Smooth muscle cell (in vitro differentiated cells): ENCODE measurements at regions not wholly inside any gene's neighbourhood (a gene's known extent, or its start where the extent isn't known, plus 50 kb on each side); places are given as distances from the start of the nearest gene placed in this dataset.

Experiments
- DNase-seq: peaks from one replicate; lab custom pipeline; 2025; ENCODE audit not compliant: unreplicated experiment; lab: John Stamatoyannopoulos, UW
- H2AFZ ChIP-seq: fragments of 200-600 bp; sonication (generic); 2 replicates; pipeline ENCODE4 v1.6.0; 2016; ENCODE audit warnings: antibody characterized with exemption, low read depth, mild to moderate bottlenecking
- H3F3A ChIP-seq: fragments of 200-600 bp; sonication (generic); 2 replicates; pipeline ENCODE4 v1.6.0; 2017; ENCODE audit warnings: antibody characterized with exemption, low read depth
- H3K27ac ChIP-seq: fragments of 200-600 bp; sonication (generic); 2 replicates; pipeline ENCODE4 v1.5.1; 2016; ENCODE audit warnings: low read depth, mild to moderate bottlenecking
- H3K27me3 ChIP-seq: fragments of 200-600 bp; sonication (generic); 2 replicates; pipeline ENCODE4 v1.6.1; 2016; ENCODE audit warnings: low read depth, mild to moderate bottlenecking
- H3K36me3 ChIP-seq: fragments of 200-600 bp; sonication (generic); 2 replicates; pipeline ENCODE4 v1.5.1; 2016; ENCODE audit warnings: low read depth
- H3K4me1 ChIP-seq: fragments of 200-600 bp; sonication (generic); 2 replicates; pipeline ENCODE4 v1.5.1; 2016; ENCODE audit warnings: low read depth
- H3K4me2 ChIP-seq: fragments of 200-600 bp; sonication (generic); 2 replicates; pipeline ENCODE4 v1.6.0; 2016; ENCODE audit warnings: mild to moderate bottlenecking
- H3K4me3 ChIP-seq: fragments of 200-600 bp; sonication (generic); 2 replicates; pipeline ENCODE4 v1.5.1; 2016; ENCODE audit warnings: mild to moderate bottlenecking
- H3K79me2 ChIP-seq: fragments of 200-600 bp; sonication (generic); 2 replicates; pipeline ENCODE4 v1.6.0; 2016; ENCODE audit warnings: low read depth, mild to moderate bottlenecking
- H3K9ac ChIP-seq: fragments of 200-600 bp; sonication (generic); 2 replicates; pipeline ENCODE4 v1.6.0; 2016; ENCODE audit warnings: low read depth
- H3K9me3 ChIP-seq: fragments of 200-600 bp; sonication (generic); replicated peaks from 2 replicates; pipeline ENCODE4 v1.5.1; 2016; ENCODE audit warnings: low read depth
- H4K20me1 ChIP-seq: fragments of 200-600 bp; sonication (generic); 2 replicates; pipeline ENCODE4 v1.6.0; 2016; ENCODE audit warnings: low read depth
- WGBS: methylation state at CpG from one replicate; pipeline ENCODE4 v1.1.7; 2016; ENCODE audit warnings: low lambda C conversion rate; 5-methylcytosine and 5-hydroxymethylcytosine counted together
- TF ChIP-seq, protein P1 (sequence below): fragments of 200-600 bp; sonication (generic); IDR thresholded peaks from 2 replicates; pipeline ENCODE4 v1.5.1; 2017; ENCODE audit warnings: borderline replicate concordance, mild to moderate bottlenecking, antibody characterized with exemption; ENCODE audit not compliant: insufficient read depth, poor library complexity, severe bottlenecking

DNA sequence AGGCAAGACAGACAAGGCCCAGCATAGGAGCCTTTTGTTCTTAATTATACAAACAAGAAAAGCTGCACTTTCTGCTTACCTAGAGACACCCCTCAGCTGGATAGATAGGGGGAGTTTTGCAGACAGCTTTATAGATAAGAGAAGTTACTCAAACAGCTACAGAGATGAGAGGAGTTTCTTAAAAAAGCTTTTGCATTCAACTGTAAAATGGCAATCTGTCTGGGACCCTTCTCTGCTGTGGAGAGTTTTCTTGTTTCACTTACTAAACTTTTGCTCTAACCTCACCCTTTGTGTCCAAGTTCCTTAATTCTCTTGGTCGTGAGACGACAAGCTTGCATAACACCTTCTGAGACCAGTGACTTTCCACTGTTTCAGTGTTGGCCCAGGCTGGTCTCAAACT lies 103.8 kb upstream of the CHORDC1 start:
- 62% methylated on average over 2 of the region's 2 CpGs for WGBS
- no peaks in the 10 kb centered on the region for H4K20me1 ChIP-seq
- no peaks in the 10 kb centered on the region for H3K4me1 ChIP-seq
- no peaks in the 10 kb centered on the region for H3F3A ChIP-seq
- no peak for DNase-seq
- TF ChIP-seq, protein P1, sequence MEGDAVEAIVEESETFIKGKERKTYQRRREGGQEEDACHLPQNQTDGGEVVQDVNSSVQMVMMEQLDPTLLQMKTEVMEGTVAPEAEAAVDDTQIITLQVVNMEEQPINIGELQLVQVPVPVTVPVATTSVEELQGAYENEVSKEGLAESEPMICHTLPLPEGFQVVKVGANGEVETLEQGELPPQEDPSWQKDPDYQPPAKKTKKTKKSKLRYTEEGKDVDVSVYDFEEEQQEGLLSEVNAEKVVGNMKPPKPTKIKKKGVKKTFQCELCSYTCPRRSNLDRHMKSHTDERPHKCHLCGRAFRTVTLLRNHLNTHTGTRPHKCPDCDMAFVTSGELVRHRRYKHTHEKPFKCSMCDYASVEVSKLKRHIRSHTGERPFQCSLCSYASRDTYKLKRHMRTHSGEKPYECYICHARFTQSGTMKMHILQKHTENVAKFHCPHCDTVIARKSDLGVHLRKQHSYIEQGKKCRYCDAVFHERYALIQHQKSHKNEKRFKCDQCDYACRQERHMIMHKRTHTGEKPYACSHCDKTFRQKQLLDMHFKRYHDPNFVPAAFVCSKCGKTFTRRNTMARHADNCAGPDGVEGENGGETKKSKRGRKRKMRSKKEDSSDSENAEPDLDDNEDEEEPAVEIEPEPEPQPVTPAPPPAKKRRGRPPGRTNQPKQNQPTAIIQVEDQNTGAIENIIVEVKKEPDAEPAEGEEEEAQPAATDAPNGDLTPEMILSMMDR, result no peak
- no peaks in the 10 kb centered on the region for H3K36me3 ChIP-seq
- no peaks in the 10 kb centered on the region for H3K27me3 ChIP-seq
- H3K4me3 ChIP-seq, result no peak overlapping the region
- no peak overlapping the region for H3K27ac ChIP-seq
- no peak overlapping the region for H2AFZ ChIP-seq
- no peaks in the 10 kb centered on the region for H3K9me3 ChIP-seq
- no peaks in the 10 kb centered on the region for H3K79me2 ChIP-seq
- H3K9ac ChIP-seq, result no peak overlapping the region
- H3K4me2 ChIP-seq, result no peak overlapping the region

DNA sequence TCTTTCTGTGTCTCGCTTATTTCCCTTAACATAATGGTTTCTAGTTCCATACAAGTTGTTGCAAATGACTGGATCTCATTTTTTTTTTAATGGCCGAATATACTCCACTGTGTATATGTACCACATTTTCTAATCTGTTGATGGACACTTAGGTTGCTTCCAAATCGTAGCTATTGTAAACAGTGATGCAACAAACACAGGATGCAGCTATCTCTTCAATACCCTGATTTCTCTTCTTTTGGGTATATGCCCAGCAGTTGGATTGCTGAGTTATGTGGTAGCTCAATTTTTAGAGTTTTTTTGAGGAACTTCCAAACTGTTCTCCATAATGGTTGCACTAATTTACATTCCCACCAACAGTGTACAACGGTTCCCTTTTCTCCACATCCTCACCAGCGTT lies 100.4 kb upstream of the CHORDC1 start:
- Histone ChIP-seq H3K36me3 (no peaks in the 10 kb centered on the region), H3K27ac (no peak overlapping the region), H3K79me2 (no peaks in the 10 kb centered on the region), H2AFZ (no peak overlapping the region), H3K9ac (no peak overlapping the region), H3K27me3 (no peaks in the 10 kb centered on the region), H3K4me1 (no peaks in the 10 kb centered on the region), H3K9me3 (no peaks in the 10 kb centered on the region), H3F3A (no peaks in the 10 kb centered on the region), H4K20me1 (no peaks in the 10 kb centered on the region), H3K4me3 (no peak overlapping the region), H3K4me2 (no peak overlapping the region)
- WGBS, result 91% methylated on average over 5 of the region's 5 CpGs
- DNase-seq, result no peak
- TF ChIP-seq, protein P1, result no peak

DNA sequence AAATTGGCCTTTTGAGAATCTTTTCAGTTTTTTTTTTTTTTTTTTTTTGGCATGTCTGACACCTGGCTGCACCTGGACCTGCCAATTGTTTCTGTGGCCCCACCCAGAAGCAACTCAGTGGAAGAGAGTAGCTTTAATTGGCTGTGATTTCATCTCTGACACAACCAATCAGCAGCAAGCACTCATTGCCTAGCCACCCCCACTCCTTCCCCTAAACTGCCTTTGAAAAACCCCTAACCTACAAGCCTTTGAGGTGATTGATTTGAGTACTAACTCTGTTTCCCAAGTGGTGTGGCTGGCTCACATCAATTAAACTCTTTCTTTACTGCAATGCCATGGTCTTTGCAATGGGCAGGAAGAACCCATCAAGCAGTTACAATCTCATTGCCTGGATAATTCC lies 98.2 kb upstream of the CHORDC1 start:
- Histone ChIP-seq H3K27me3 (no peaks in the 10 kb centered on the region), H3K9ac (no peak overlapping the region), H3K27ac (no peak overlapping the region), H3K4me2 (no peak overlapping the region), H3K36me3 (no peaks in the 10 kb centered on the region), H4K20me1 (no peaks in the 10 kb centered on the region), H2AFZ (no peak overlapping the region), H3K4me1 (no peaks in the 10 kb centered on the region), H3K4me3 (no peak overlapping the region), H3K9me3 (no peaks in the 10 kb centered on the region), H3F3A (no peaks in the 10 kb centered on the region), H3K79me2 (no peaks in the 10 kb centered on the region)
- DNase-seq, result no peak
- TF ChIP-seq, protein P1, result no peak

DNA sequence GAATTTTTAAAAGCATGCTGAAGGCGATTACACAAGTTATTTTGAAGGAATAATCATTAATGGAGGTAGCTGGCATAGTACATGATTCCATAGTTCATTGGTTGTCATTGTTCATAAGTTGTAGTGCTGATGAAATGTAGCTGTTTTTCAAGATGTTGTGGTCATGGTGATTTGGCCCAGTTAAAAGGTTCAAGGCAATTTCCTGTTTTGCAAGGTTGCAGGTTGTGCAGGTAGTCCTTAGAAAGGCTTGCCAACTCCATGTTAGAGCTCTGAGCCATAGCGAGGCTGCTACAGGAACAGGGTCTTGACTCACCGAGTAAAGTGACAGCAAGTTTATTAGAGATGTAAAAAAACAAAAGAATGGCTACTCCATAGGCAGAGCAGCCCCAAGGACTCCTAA lies 95.8 kb upstream of the CHORDC1 start:
- WGBS, result 80% methylated on average over 3 of the region's 3 CpGs
- H3K9me3 ChIP-seq, result no peaks in the 10 kb centered on the region
- no peak overlapping the region for H3K4me2 ChIP-seq
- no peak overlapping the region for H2AFZ ChIP-seq
- no peaks in the 10 kb centered on the region for H3K36me3 ChIP-seq
- no peaks in the 10 kb centered on the region for H3F3A ChIP-seq
- H3K79me2 ChIP-seq, result no peaks in the 10 kb centered on the region
- H3K4me1 ChIP-seq, result no peaks in the 10 kb centered on the region
- no peak overlapping the region for H3K27ac ChIP-seq
- no peaks in the 10 kb centered on the region for H3K27me3 ChIP-seq
- no peak overlapping the region for H3K9ac ChIP-seq
- TF ChIP-seq, protein P1, result no peak
- no peaks in the 10 kb centered on the region for H4K20me1 ChIP-seq
- no peak overlapping the region for H3K4me3 ChIP-seq
- no peak for DNase-seq
